Neutrophil (primary cell): ENCODE measurements at regions not wholly inside any gene's neighbourhood (a gene's known extent, or its start where the extent isn't known, plus 50 kb on each side); places are given as distances from the start of the nearest gene placed in this dataset.
A peak's percentile ranks its signal among the peaks of the same experiment; 100 is the strongest.

Experiments used
- H3K27ac ChIP-seq: fragments of 200-600 bp; sonication (generic); 2 replicates; pipeline ENCODE4 v1.5.1; 2016; ENCODE audit warnings: mild to moderate bottlenecking, moderate library complexity
- H3K27me3 ChIP-seq: fragments of 200-600 bp; sonication (generic); 2 replicates; pipeline ENCODE4 v1.6.0; 2016; ENCODE audit warnings: mild to moderate bottlenecking
- H3K36me3 ChIP-seq: fragments of 200-600 bp; sonication (generic); 2 replicates; pipeline ENCODE4 v1.5.1; 2017
- H3K4me1 ChIP-seq, 2 experiments: fragments of 200-600 bp in 1 of 2; sonication (generic) in 1 of 2; 1 replicate in 1 of 2; 2 replicates in 1 of 2; pipeline versions ENCODE4 v1.5.1 to v1.6.1; 2013 to 2016; ENCODE audit warnings: low read depth in 1 of 2, low read length in 1 of 2, mild to moderate bottlenecking in 1 of 2, moderate library complexity in 1 of 2; ENCODE audit not compliant: control insufficient read depth in 1 of 2, insufficient read depth in 1 of 2
- H3K4me3 ChIP-seq, 2 experiments: fragments of 200-600 bp in 1 of 2; sonication (generic) in 1 of 2; 1 replicate in 1 of 2; 2 replicates in 1 of 2; pipeline ENCODE4 v1.5.1; 2013 to 2016; ENCODE audit warnings: low read depth in 1 of 2, low read length in 1 of 2, mild to moderate bottlenecking in 1 of 2, moderate library complexity in 1 of 2
- H3K9me3 ChIP-seq: fragments of 200-600 bp; sonication (generic); 2 replicates; pipeline ENCODE4 v1.5.1; 2016
- CTCF ChIP-seq: fragments of 200-600 bp; sonication (generic); IDR thresholded peaks from 2 replicates; pipeline ENCODE4 v1.5.1; 2016; ENCODE audit warnings: antibody characterized with exemption

GRCh38 chr7:106600569-106601373 lies 60.2 kb downstream of the CCDC71L start:
- Histone ChIP-seq H3K4me1 (peaks cover 14 to 19% of the 10 kb centered on the region in 2 experiments), H3K9me3 (no peaks in the 10 kb centered on the region), H3K27ac (no peak overlapping the region), H3K4me3 (no peak overlapping the region), H3K27me3 (no peaks in the 10 kb centered on the region), H3K36me3 (no peaks in the 10 kb centered on the region)
- no peak for TF ChIP-seq CTCF

- H3K27me3 ChIP-seq: no peaks in the 10 kb centered on the region
- H3K27ac ChIP-seq: no peak overlapping the region
- no peak for TF ChIP-seq CTCF
- H3K36me3 ChIP-seq: no peaks in the 10 kb centered on the region
- H3K4me1 ChIP-seq: peaks cover 10 to 12% of the 10 kb centered on the region in 2 experiments
- no peak overlapping the region for H3K4me3 ChIP-seq
- no peaks in the 10 kb centered on the region for H3K9me3 ChIP-seq
Observed at GRCh38 chr7:106599343-106599698, 61.6 kb downstream of the CCDC71L start.

- Histone ChIP-seq H3K9me3 (no peaks in the 10 kb centered on the region), H3K27me3 (no peaks in the 10 kb centered on the region), H3K36me3 (no peaks in the 10 kb centered on the region), H3K27ac (no peak overlapping the region), H3K4me3 (peak overlapping the region in 1 of 2 experiments; percentile 13), H3K4me1 (peaks cover 6 to 8% of the 10 kb centered on the region in 2 experiments)
- no peak for TF ChIP-seq CTCF
Observed at GRCh38 chr7:106598663-106599342, 62.2 kb downstream of the CCDC71L start.

- H3K9me3 ChIP-seq: no peaks in the 10 kb centered on the region
- peaks cover 6 to 8% of the 10 kb centered on the region in 2 experiments for H3K4me1 ChIP-seq
- no peak overlapping the region for H3K4me3 ChIP-seq
- no peaks in the 10 kb centered on the region for H3K27me3 ChIP-seq
- H3K36me3 ChIP-seq: no peaks in the 10 kb centered on the region
- no peak overlapping the region for H3K27ac ChIP-seq
- TF ChIP-seq CTCF: no peak
Observed at GRCh38 chr7:106597751-106598546, 63.0 kb downstream of the CCDC71L start.

GRCh38 chr7:106597014-106597413 lies 63.9 kb downstream of the CCDC71L start:
- H3K27me3 ChIP-seq: no peaks in the 10 kb centered on the region
- no peak for TF ChIP-seq CTCF

More at GRCh38 chr7:106597014-106597413, 63.9 kb downstream of the CCDC71L start:
- H3K9me3 ChIP-seq: no peaks in the 10 kb centered on the region
- H3K36me3 ChIP-seq: no peaks in the 10 kb centered on the region
- no peak overlapping the region for H3K4me3 ChIP-seq
- peaks cover 6 to 8% of the 10 kb centered on the region in 2 experiments for H3K4me1 ChIP-seq
- no peak overlapping the region for H3K27ac ChIP-seq
